Activated CD8-positive, alpha-beta T cell treated with anti-CD3 and anti-CD28 coated beads, Interleukin-2, amount 10 ng/mL, durations not matched to agents 7 days and 5 days (primary cell): ENCODE measurements at regions not wholly inside any gene's neighbourhood (a gene's known extent, or its start where the extent isn't known, plus 50 kb on each side); places are given as distances from the start of the nearest gene placed in this dataset.
A peak's percentile ranks its signal among the peaks of the same experiment; 100 is the strongest.

ENCODE experiments used
- ATAC-seq: fragments of 150-1000 bp; cut with Tn5 transposase; one replicate; pipeline ENCODE4 v1.10.0; 2021; ENCODE audit warnings: moderate library complexity
- CTCF ChIA-PET: fragments of 350-600 bp; sonication (Branson Sonifier 250); formaldehyde crosslinking; loops from one replicate; lab custom pipeline; 2021; ENCODE audit warnings: antibody characterized with exemption; lab: Charles Lee
- POLR2A ChIA-PET: fragments of 350-600 bp; sonication (Branson Sonifier 250); formaldehyde crosslinking; loops from one replicate; lab custom pipeline; 2021; ENCODE audit warnings: antibody characterized with exemption; lab: Charles Lee
- DNase-seq: peaks from one replicate; pipeline ENCODE4 v3.0.0-alpha.2; 2020
- H3K27ac Mint-ChIP-seq: one replicate; pipeline ENCODE4 v1.8.0; 2021; ENCODE audit warnings: mild to moderate bottlenecking, mixed read lengths
- H3K27me3 Mint-ChIP-seq: one replicate; pipeline ENCODE4 v1.8.0; 2021; ENCODE audit warnings: low read depth, mixed read lengths
- H3K36me3 Mint-ChIP-seq: one replicate; pipeline ENCODE4 v1.8.0; 2021; ENCODE audit warnings: low read depth, mixed read lengths
- H3K4me1 Mint-ChIP-seq: one replicate; pipeline ENCODE4 v1.8.0; 2021; ENCODE audit warnings: low read depth, mixed read lengths
- H3K4me3 Mint-ChIP-seq: one replicate; pipeline ENCODE4 v1.8.0; 2021; ENCODE audit warnings: mild to moderate bottlenecking, mixed read lengths
- H3K9me3 Mint-ChIP-seq: one replicate; pipeline ENCODE4 v1.8.0; 2022; ENCODE audit warnings: mixed read lengths; ENCODE audit not compliant: insufficient read depth

DNA sequence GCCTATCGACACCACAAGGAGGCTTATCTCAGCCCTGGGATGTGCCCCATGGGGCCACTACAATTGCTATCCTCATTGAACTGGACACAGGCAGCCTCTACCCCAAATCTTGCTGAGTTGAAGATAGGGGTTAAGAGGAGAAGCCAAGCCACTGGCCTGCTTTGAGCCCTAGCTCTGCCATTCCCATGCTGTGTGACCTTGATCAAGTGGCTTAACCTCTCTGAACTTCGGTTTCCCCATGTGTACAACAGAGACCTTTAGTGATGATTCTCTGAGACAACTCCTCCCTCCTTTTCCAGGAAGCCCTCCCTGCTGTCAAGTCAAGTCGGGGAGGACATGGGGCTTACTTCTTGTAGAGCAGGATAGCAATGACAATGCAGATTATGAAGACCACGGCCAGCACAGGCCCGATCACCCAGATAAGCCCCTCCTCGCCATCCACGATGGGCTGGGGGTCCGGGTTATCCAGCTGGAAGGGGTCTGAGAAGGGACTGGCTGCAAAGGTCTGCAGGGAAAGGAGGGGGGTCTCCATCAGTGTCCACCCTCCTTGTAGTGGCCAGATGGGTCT lies 121.6 kb downstream of the PTPRS start:
- ChIA-PET POLR2A (no interaction called here), CTCF (no interaction called here)
- H3K9me3 Mint-ChIP-seq, result no peaks in the 10 kb centered on the region
- no peak overlapping the region for H3K4me3 Mint-ChIP-seq
- no peaks in the 10 kb centered on the region for H3K4me1 Mint-ChIP-seq
- no peaks in the 10 kb centered on the region for H3K36me3 Mint-ChIP-seq
- no peaks in the 10 kb centered on the region for H3K27me3 Mint-ChIP-seq
- no peak overlapping the region for H3K27ac Mint-ChIP-seq
- DNase-seq (no peak), ATAC-seq (no peak)

DNA sequence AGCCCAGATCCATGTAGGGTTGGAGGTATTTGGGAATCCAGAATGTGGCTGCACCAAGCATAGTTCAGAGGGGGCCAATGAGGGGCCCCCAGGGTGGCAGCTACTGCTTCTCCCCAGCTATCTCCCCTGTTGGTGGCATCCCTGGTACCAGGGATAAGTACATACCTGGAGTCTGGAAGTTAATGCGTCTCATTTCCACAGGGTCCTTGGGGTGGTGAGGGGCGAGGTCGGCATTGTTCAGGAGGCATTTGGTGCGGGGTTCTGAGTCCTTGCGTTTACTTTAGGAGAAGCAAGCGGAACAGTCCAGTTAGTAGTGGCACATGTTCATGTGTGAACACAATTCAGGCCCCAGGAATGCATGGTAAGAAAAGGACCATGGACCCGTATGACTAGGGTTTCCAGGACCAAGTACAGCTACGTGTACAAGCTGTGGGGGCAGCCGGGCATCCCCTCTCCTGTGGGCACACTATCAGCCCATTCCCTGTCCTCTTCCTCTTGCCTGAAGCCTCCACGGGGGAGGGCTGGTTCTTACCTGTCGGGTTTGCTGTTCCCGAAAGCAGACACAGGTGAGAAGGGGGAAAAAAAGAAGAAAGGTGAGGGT lies 122.3 kb downstream of the PTPRS start:
- DNase-seq, result no peak
- Mint-ChIP-seq H3K27me3 (no peaks in the 10 kb centered on the region), H3K36me3 (no peaks in the 10 kb centered on the region), H3K27ac (no peak overlapping the region), H3K9me3 (no peaks in the 10 kb centered on the region), H3K4me1 (no peaks in the 10 kb centered on the region), H3K4me3 (no peak overlapping the region)
- no peak for ATAC-seq
- ChIA-PET CTCF (no interaction called here), POLR2A (no interaction called here)

DNA sequence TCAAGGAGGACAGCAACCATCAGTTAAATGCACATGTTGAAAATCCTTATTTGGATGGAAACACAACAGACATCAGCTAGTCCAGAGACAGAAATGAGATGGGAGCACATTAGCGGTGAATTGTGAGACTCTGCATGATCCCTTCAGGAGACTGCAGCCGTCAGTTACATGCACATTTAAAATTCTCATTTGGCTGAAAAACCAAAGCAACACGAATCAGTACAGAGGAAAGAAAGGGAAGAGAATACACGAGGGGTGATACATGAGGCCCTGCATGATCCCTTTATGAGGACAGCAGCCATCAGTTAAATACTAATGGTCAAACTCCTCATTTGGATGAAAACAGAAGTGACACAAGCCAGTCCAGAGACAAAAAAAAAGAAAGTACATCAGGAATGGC lies 123.4 kb downstream of the PTPRS start:
- POLR2A ChIA-PET, result no interaction called here
- CTCF ChIA-PET, result no interaction called here
- H3K9me3 Mint-ChIP-seq, result no peaks in the 10 kb centered on the region
- no peaks in the 10 kb centered on the region for H3K36me3 Mint-ChIP-seq
- DNase-seq (no peak), ATAC-seq (no peak)
- no peak overlapping the region for H3K4me3 Mint-ChIP-seq
- no peaks in the 10 kb centered on the region for H3K27me3 Mint-ChIP-seq
- no peak overlapping the region for H3K27ac Mint-ChIP-seq
- H3K4me1 Mint-ChIP-seq, result no peaks in the 10 kb centered on the region

DNA sequence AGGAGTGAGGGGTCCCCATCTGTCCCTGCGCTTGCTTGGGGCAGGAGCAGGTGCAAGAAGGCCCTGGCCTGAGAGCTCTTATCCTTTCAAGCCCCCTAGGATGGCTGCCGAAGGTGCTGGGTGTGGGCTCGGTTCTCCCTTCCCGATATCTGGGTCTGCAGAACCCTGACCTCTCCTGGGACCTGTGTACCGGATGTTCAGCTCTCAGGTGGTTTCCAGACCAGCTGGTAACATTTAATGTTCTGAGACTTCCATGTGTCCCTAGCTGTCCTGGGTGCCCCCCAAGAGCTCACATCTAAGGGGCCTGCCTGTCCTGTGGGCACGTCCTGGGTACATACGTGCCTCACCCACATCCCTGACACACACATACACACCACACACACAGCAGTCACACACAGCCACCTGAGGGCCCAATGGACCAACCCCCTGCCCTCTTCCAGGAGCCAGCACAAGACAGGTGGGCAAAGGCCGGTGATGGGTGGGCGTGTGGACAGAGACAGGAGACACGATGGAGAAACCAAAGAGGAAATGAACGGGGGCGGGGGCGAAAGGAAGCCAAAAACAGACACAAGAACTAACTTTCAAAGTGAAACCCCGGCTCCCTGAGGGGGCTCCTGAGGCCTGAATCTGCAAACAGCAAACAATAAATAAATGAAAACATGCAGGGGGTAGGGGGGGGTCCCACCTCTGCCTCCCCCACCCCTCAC lies 124.3 kb downstream of the PTPRS start:
- ChIA-PET POLR2A (no interaction called here), CTCF (no interaction called here)
- Mint-ChIP-seq H3K4me1 (no peaks in the 10 kb centered on the region), H3K4me3 (no peak overlapping the region), H3K27me3 (no peaks in the 10 kb centered on the region), H3K36me3 (no peaks in the 10 kb centered on the region), H3K9me3 (no peaks in the 10 kb centered on the region), H3K27ac (peak overlapping the region; percentile 64)
- ATAC-seq, result no peak
- DNase-seq, result no peak

DNA sequence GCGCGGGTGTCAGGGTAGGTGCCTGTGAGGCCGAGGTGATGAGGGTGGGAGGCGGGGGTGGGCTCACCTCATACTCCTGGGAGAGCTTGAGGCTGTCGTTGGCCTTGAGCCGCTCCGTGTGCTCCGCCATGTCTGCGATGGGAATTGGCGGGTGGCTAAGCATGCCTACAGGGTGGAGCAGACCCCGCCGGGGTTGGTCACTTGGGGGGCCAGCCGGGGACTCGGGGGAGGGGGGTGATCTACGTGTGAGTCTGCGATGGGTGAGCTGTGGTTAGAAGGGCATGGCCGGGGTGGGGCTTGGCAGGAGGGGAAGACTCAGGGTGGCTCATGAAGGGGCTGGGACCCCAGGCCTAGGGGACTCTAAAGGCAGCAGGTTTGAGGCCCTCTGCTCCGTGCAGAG lies 125.2 kb downstream of the PTPRS start:
- POLR2A ChIA-PET, result no interaction called here
- CTCF ChIA-PET, result no interaction called here
- DNase-seq (no peak), ATAC-seq (no peak)
- no peaks in the 10 kb centered on the region for H3K27me3 Mint-ChIP-seq
- H3K36me3 Mint-ChIP-seq, result no peaks in the 10 kb centered on the region
- no peak overlapping the region for H3K27ac Mint-ChIP-seq
- H3K4me3 Mint-ChIP-seq, result no peak overlapping the region
- peaks cover 5% of the 10 kb centered on the region for H3K9me3 Mint-ChIP-seq
- no peaks in the 10 kb centered on the region for H3K4me1 Mint-ChIP-seq

DNA sequence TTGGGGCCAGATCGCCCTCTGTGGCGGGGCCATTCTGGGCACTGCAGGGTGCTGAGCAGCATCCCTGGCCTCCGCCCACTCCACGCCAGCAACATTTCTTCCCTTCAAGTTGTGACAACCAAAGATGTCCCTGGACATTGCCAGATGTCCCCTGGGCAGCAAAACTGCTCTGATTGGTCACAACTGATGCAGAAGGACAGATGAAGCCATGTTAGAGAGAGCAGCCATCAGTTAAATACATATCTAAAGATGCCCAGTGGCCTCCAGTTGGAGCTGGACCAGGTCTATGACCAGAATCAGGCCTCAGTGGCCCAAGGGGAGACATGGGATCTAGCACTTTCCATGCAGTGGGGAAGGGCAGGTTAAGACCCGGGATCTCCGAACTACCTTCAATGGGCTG lies 125.7 kb downstream of the PTPRS start:
- no peak overlapping the region for H3K4me3 Mint-ChIP-seq
- ATAC-seq, result no peak

DNA sequence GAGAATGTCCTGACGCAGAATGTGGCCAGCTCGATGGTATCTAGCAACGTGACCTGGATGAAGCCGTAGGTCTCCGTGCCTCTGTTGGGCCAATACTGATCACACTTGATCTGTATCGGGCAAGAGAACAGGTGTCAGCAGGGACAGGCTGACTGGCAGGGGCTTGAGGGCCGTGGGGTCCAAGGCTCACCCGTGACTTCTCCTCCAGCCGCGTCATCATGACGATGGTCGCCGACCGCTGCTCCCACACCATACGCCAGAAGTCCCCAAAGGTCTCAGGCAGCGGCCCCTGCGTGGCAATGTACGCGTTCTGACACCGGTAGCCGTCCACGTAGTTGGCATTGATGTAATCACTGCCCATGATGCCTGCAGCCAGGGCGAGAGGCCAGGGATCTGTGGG lies 126.2 kb downstream of the PTPRS start:
- no peak overlapping the region for H3K27ac Mint-ChIP-seq
- no peaks in the 10 kb centered on the region for H3K36me3 Mint-ChIP-seq
- H3K27me3 Mint-ChIP-seq, result no peaks in the 10 kb centered on the region
- ChIA-PET POLR2A (no interaction called here), CTCF (no interaction called here)
- DNase-seq, result no peak
- no peak overlapping the region for H3K4me3 Mint-ChIP-seq
- ATAC-seq, result no peak
- peaks cover 5% of the 10 kb centered on the region for H3K9me3 Mint-ChIP-seq
- no peaks in the 10 kb centered on the region for H3K4me1 Mint-ChIP-seq

More for the DNA sequence above, 125.7 kb downstream of the PTPRS start:
- H3K27ac Mint-ChIP-seq, result no peak overlapping the region
- no peaks in the 10 kb centered on the region for H3K27me3 Mint-ChIP-seq
- peaks cover 5% of the 10 kb centered on the region for H3K9me3 Mint-ChIP-seq
- POLR2A ChIA-PET, result no interaction called here
- no peaks in the 10 kb centered on the region for H3K36me3 Mint-ChIP-seq
- CTCF ChIA-PET, result no interaction called here
- DNase-seq, result no peak
- H3K4me1 Mint-ChIP-seq, result no peaks in the 10 kb centered on the region

DNA sequence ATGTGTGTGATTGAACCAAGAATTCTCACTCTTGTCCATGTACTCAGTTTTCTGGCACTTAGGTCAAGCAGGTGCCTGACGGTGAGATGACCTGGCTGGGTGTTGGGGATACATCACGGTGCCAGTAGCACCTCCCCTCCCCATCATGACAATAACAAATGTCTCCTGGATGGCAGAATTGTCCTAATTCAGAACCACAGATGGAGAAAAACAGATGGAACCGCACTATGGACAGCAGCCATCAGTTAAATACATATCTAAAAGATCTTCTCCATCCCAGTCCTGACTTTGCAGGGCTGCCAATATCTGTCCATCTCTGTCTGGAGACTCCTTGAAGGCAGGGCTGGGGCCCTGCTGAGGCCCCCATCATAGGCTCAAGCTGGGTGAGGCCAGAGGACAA lies 126.9 kb downstream of the PTPRS start:
- Mint-ChIP-seq H3K27me3 (no peaks in the 10 kb centered on the region), H3K27ac (no peak overlapping the region), H3K36me3 (no peaks in the 10 kb centered on the region), H3K4me1 (no peaks in the 10 kb centered on the region), H3K4me3 (no peak overlapping the region), H3K9me3 (peaks cover 5% of the 10 kb centered on the region)
- CTCF ChIA-PET, result no interaction called here
- DNase-seq (no peak), ATAC-seq (no peak)
- POLR2A ChIA-PET, result no interaction called here

DNA sequence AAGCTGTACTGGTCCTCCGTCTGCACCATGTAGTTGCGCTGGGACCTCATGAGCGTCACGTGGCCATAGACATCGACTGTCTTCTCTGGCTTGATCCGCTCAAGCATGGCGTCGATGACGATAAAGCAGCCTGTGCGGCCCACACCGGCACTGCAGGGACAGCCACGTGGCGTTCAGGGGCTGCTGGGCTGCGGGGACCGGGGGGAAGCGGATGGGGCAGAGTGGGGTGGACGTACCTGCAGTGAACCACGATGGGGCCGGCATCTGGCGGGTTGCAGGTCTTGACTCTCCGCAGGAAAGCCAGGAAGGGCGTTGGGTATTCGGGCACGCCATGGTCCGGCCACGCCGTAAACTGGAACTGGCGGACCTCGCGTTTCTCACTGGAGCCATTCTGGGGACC lies 128.5 kb downstream of the PTPRS start:
- CTCF ChIA-PET, result no interaction called here
- H3K4me3 Mint-ChIP-seq, result no peak overlapping the region
- POLR2A ChIA-PET, result no interaction called here
- H3K27me3 Mint-ChIP-seq, result no peaks in the 10 kb centered on the region
- peaks cover 5% of the 10 kb centered on the region for H3K9me3 Mint-ChIP-seq
- DNase-seq (no peak), ATAC-seq (no peak)
- H3K4me1 Mint-ChIP-seq, result no peaks in the 10 kb centered on the region
- no peaks in the 10 kb centered on the region for H3K36me3 Mint-ChIP-seq
- H3K27ac Mint-ChIP-seq, result no peak overlapping the region

DNA sequence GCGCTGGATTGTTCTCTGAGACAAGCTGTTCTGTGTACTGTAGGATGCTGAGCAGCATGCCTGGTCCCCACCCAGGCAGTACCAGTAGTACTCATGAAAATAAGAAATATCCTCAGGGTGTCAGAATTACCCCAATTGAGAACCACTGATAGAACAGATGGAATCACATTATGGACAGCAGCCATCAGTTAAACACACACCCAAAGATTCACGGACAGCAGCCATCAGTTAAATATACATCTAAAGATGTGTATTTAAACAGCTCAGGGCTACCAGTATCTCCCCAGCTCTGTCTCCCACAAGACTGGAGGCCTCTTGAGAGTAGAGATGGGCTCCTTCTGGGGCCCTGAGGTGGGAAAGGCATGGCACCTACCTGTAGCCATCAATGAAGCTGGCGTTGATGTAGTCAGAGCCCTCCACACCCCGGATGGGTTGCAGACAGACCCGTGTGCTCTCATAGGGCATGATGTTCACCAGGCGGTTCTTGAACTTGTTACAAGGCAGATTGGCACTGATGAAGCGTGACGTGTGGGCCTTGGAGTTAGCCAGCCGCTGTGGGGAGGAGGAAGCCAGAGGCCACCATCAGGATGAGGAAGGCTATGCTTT lies 129.3 kb downstream of the PTPRS start:
- CTCF ChIA-PET, result no interaction called here
- no peak for ATAC-seq
- no peak overlapping the region for H3K27ac Mint-ChIP-seq

DNA sequence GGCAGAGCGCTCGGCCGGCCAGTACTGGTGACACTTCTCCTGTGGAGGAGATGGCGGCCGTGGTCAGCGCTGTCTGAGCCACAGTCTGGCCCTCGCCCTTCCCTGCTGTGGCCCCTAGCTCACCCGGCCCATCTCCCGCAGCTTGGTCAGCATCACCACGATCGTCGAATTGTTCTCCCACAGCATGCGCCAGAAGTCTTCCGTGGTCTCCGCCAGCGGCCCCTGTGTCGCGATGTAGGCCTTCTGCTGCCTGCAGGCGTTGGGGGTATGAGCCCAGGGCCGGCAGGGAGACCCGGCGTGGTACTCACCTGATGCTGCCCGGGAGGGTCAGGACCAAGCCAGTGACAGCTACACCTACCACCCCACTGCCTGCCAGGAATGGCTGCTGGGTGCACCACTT lies 130.1 kb downstream of the PTPRS start:
- no peaks in the 10 kb centered on the region for H3K36me3 Mint-ChIP-seq
- no peaks in the 10 kb centered on the region for H3K4me1 Mint-ChIP-seq
- ChIA-PET POLR2A (no interaction called here), CTCF (no interaction called here)
- no peak overlapping the region for H3K4me3 Mint-ChIP-seq
- no peak overlapping the region for H3K27ac Mint-ChIP-seq
- H3K9me3 Mint-ChIP-seq, result peaks cover 5% of the 10 kb centered on the region
- ATAC-seq (no peak), DNase-seq (no peak)
- H3K27me3 Mint-ChIP-seq, result no peaks in the 10 kb centered on the region

More for the DNA sequence above, 129.3 kb downstream of the PTPRS start:
- POLR2A ChIA-PET, result no interaction called here
- Mint-ChIP-seq H3K4me1 (no peaks in the 10 kb centered on the region), H3K27me3 (no peaks in the 10 kb centered on the region), H3K36me3 (no peaks in the 10 kb centered on the region), H3K4me3 (no peak overlapping the region), H3K9me3 (peaks cover 5% of the 10 kb centered on the region)
- no peak for DNase-seq

DNA sequence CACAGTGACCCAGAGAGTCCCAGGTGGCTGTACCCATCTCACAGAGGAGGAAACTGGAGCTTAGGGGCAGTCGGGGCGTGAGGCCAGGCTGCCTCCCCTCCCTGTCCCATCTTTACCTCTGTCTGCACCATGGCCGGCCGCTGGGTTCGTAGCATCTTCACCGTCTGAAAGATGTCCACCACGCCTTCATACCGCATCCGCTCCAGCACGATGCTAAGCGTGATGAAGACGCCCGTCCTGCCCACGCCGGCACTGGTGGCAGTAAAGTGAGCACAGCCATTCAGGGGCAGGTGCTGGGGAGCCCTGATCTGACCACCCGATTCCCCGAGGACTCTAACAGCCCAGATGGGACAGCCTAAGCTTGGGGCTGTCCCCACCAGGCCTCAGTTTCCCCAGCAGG lies 132.8 kb downstream of the PTPRS start:
- no peaks in the 10 kb centered on the region for H3K27me3 Mint-ChIP-seq
- ATAC-seq (no peak), DNase-seq (no peak)
- H3K4me3 Mint-ChIP-seq, result no peak overlapping the region
- H3K36me3 Mint-ChIP-seq, result no peaks in the 10 kb centered on the region
- H3K27ac Mint-ChIP-seq, result no peak overlapping the region
- H3K9me3 Mint-ChIP-seq, result peaks cover 9% of the 10 kb centered on the region
- POLR2A ChIA-PET, result no interaction called here
- H3K4me1 Mint-ChIP-seq, result no peaks in the 10 kb centered on the region
- CTCF ChIA-PET, result no interaction called here
